Upper lobe of left lung (tissue), 6 donors: ENCODE measurements at regions not wholly inside any gene's neighbourhood (a gene's known extent, or its start where the extent isn't known, plus 50 kb on each side); places are given as distances from the start of the nearest gene placed in this dataset.

ENCODE experiments used
- ATAC-seq, 2 donors: fragments of 200-7000 bp; cut with Tn5 transposase; one replicate each; pipeline ENCODE4 v1.9.1; 2022; ENCODE audit warnings: mild to moderate bottlenecking in 2 of 2, moderate library complexity in 2 of 2; ENCODE audit not compliant: low FRiP score in 2 of 2
- DNase-seq, 2 donors: peaks; one replicate each; pipeline ENCODE4 v3.0.0-alpha.2; 2019 to 2020
- H3K27ac ChIP-seq, 4 donors: fragments of 200-600 bp; sonication (generic); one replicate each; pipeline ENCODE4 v1.5.1; 2016 to 2019
- H3K27me3 ChIP-seq, 4 donors: fragments of 200-600 bp; sonication (generic); one replicate each; pipeline ENCODE4 v1.5.1; 2017 to 2019
- H3K36me3 ChIP-seq, 4 donors: fragments of 200-600 bp; sonication (generic); one replicate each; pipeline ENCODE4 v1.5.1; 2016 to 2019
- H3K4me1 ChIP-seq, 4 donors: fragments of 200-600 bp; sonication (generic); one replicate each; pipeline ENCODE4 v1.5.1; 2018 to 2019
- H3K4me3 ChIP-seq, 4 donors: fragments of 200-600 bp; sonication (generic); one replicate each; pipeline ENCODE4 v1.5.1; 2017 to 2019; ENCODE audit warnings: mild to moderate bottlenecking in 2 of 4, moderate library complexity in 1 of 4
- H3K9me3 ChIP-seq, 4 donors: fragments of 200-600 bp; sonication (generic); one replicate each; pipeline ENCODE4 v1.5.1; 2018 to 2019
- EP300 ChIP-seq, 4 donors: sonication (generic); formaldehyde crosslinking; IDR thresholded peaks; one replicate each; pipeline ENCODE4 v1.5.1; 2017; ENCODE audit warnings: antibody characterized with exemption in 4 of 4, control low read depth in 2 of 4
- POLR2A ChIP-seq, 4 donors: fragments of 450-650 bp; IDR thresholded peaks; one replicate each; pipeline ENCODE4 v1.5.1; 2016 to 2017; ENCODE audit warnings: antibody characterized with exemption in 4 of 4, mild to moderate bottlenecking in 2 of 4
- POLR2AphosphoS5 ChIP-seq, 2 donors: sonication (generic); formaldehyde crosslinking; IDR thresholded peaks; one replicate each; pipeline ENCODE4 v1.5.1; 2017; ENCODE audit warnings: antibody characterized with exemption in 2 of 2
- WGBS, 2 donors: methylation state at CpG; one replicate each; pipeline ENCODE4 v1.1.5; 2017 to 2018; 5-methylcytosine and 5-hydroxymethylcytosine counted together
- TF ChIP-seq, protein P1 (sequence below), 6 experiments: fragments of 450-650 bp in 4 of 6; fragments of 200-600 bp in 2 of 6; sonication (generic) in 2 of 6; IDR thresholded peaks; one replicate each; pipeline ENCODE4 v1.5.1; 2016 to 2019; ENCODE audit warnings: antibody characterized with exemption in 6 of 6
- donor health status: DM: no; HTN: no; CAD: no; lungs with moderate emphysema.
- donor health status: DM: no; HTN: yes; CAD: no; lungs with severe emphysema.

GRCh38 chr10:131475803-131476202 lies 164.3 kb upstream of the TCERG1L start:
- H3K27ac ChIP-seq, result no peak overlapping the region
- peaks cover 0 to under 1% (median 0%) of the 10 kb centered on the region in 4 donors for H3K27me3 ChIP-seq
- ATAC-seq (no peak), DNase-seq (no peak)
- WGBS, 2 donors, result 86 to 90% methylated on average over 13 to 16 of the region's 16 CpGs
- no peaks in the 10 kb centered on the region for H3K9me3 ChIP-seq
- no peak overlapping the region for H3K4me3 ChIP-seq
- no peak for TF ChIP-seq EP300 (IDR thresholded peaks at IDR 0.05)
- H3K36me3 ChIP-seq, result no peaks in the 10 kb centered on the region
- H3K4me1 ChIP-seq, result no peaks in the 10 kb centered on the region

GRCh38 chr10:131477457-131478121 lies 166.1 kb upstream of the TCERG1L start:
- Histone ChIP-seq H3K9me3 (no peaks in the 10 kb centered on the region), H3K27ac (no peak overlapping the region), H3K4me3 (no peak overlapping the region), H3K4me1 (no peaks in the 10 kb centered on the region), H3K36me3 (no peaks in the 10 kb centered on the region), H3K27me3 (peaks cover 0 to 2% (median 0%) of the 10 kb centered on the region in 4 donors)
- no peak for TF ChIP-seq POLR2A (IDR thresholded peaks at IDR 0.05)
- no peak for TF ChIP-seq POLR2AphosphoS5 (IDR thresholded peaks at IDR 0.05)
- TF ChIP-seq EP300 (IDR thresholded peaks at IDR 0.05), result no peak
- TF ChIP-seq, protein P1, sequence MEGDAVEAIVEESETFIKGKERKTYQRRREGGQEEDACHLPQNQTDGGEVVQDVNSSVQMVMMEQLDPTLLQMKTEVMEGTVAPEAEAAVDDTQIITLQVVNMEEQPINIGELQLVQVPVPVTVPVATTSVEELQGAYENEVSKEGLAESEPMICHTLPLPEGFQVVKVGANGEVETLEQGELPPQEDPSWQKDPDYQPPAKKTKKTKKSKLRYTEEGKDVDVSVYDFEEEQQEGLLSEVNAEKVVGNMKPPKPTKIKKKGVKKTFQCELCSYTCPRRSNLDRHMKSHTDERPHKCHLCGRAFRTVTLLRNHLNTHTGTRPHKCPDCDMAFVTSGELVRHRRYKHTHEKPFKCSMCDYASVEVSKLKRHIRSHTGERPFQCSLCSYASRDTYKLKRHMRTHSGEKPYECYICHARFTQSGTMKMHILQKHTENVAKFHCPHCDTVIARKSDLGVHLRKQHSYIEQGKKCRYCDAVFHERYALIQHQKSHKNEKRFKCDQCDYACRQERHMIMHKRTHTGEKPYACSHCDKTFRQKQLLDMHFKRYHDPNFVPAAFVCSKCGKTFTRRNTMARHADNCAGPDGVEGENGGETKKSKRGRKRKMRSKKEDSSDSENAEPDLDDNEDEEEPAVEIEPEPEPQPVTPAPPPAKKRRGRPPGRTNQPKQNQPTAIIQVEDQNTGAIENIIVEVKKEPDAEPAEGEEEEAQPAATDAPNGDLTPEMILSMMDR (IDR thresholded peaks at IDR 0.05), result no peak
- ATAC-seq (no peak), DNase-seq (no peak)
- WGBS, 2 donors, result 41 to 59% methylated on average over 15 of the region's 15 CpGs

DNA sequence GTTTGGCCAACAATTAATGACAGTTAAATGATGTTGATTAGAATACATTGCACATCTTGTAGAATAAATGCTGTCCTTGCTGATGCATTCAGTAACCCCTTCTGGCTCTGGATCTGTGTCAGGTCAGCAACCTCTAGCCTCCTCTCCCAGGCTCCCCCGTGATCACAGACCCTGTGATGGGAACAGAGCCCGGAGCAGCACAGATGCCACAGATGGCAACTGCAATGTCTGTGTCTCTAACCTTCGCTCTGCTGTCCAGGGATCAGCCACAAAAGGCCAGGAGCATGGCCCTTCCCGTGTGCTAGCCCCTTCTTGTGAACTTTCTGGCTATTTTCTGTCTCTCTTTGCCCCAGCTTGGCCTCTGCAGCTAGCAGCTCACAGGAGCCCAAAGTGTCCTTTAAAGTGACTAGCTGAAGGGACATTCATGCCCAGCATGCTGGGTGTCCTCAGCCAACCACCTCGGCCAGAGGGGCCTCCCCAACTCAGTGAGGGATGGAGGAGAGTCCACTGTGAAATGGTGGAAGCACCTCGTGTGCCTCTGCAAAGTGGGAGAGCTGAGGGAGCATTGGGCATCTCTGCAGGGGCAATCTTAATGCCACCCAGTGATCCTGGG lies 167.0 kb upstream of the TCERG1L start:
- Histone ChIP-seq H3K27me3 (peaks cover 0 to 2% (median 0%) of the 10 kb centered on the region in 4 donors), H3K4me1 (no peaks in the 10 kb centered on the region), H3K4me3 (no peak overlapping the region), H3K9me3 (no peaks in the 10 kb centered on the region), H3K27ac (no peak overlapping the region), H3K36me3 (no peaks in the 10 kb centered on the region)
- TF ChIP-seq POLR2A (IDR thresholded peaks at IDR 0.05) (no peak), POLR2AphosphoS5 (IDR thresholded peaks at IDR 0.05) (no peak), EP300 (IDR thresholded peaks at IDR 0.05) (no peak)
- TF ChIP-seq, protein P1 (IDR thresholded peaks at IDR 0.05), result no peak
- ATAC-seq (no peak), DNase-seq (no peak)
- WGBS, 2 donors, result 61 to 68% methylated on average over 4 to 6 of the region's 6 CpGs

DNA sequence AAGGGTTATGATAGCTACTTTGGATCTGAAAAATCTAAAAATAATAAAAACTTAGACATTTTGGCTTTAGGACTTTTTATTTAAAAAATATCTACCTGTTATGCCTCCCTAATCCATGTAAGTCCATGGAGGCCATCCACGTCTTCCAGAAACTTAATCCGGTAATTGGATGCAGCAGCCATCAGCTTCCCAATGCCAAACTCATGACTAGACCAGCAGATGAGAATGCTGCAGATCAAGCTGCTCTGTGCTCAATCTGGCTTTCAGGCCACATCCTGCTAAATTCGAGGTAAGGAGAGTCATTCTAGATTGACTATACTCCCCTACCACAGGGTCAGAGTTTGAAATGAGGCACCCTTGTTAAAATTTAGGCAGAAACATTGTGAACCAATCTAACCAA lies 168.5 kb upstream of the TCERG1L start:
- TF ChIP-seq, protein P1 (IDR thresholded peaks at IDR 0.05), result no peak
- TF ChIP-seq POLR2A (IDR thresholded peaks at IDR 0.05) (no peak), EP300 (IDR thresholded peaks at IDR 0.05) (no peak)
- Histone ChIP-seq H3K36me3 (no peaks in the 10 kb centered on the region), H3K9me3 (no peaks in the 10 kb centered on the region), H3K4me3 (no peak overlapping the region), H3K27me3 (peaks cover 0 to 2% (median 0%) of the 10 kb centered on the region in 4 donors), H3K4me1 (no peaks in the 10 kb centered on the region), H3K27ac (no peak overlapping the region)
- no peak for DNase-seq
- no peak for ATAC-seq
- 66 to 70% methylated on average over 3 of the region's 3 CpGs for WGBS, 2 donors

GRCh38 chr10:131480861-131481260 lies 169.3 kb upstream of the TCERG1L start:
- H3K4me1 ChIP-seq, result no peaks in the 10 kb centered on the region
- H3K27me3 ChIP-seq, result peaks cover 0 to 2% (median 0%) of the 10 kb centered on the region in 4 donors
- 38 to 49% methylated on average over 7 of the region's 7 CpGs for WGBS, 2 donors
- TF ChIP-seq POLR2A (IDR thresholded peaks at IDR 0.05), result no peak
- TF ChIP-seq POLR2AphosphoS5 (IDR thresholded peaks at IDR 0.05), result no peak
- H3K36me3 ChIP-seq, result no peaks in the 10 kb centered on the region
- H3K27ac ChIP-seq, result no peak overlapping the region
- no peaks in the 10 kb centered on the region for H3K9me3 ChIP-seq
- no peak overlapping the region for H3K4me3 ChIP-seq
- ATAC-seq (no peak), DNase-seq (no peak)

DNA sequence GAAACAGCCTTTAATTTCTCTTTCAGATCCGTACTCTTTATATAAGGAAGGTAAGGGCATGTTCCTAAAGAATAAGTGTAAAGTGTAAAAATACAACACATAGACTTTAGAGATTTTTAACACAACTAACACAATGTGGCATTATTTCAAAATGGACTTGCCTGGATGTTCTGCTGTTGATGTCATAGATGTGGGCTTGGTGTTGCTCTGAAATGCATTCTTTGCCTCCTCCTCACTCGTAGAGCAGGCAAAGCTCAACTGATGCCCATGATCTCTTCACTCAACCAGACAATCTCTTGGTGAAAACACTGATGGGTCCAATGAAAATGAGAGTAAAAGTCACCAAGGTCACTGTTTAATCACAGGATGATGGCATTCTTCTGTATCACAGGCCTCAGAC lies 174.2 kb upstream of the TCERG1L start:
- WGBS, 2 donors, result 54 to 59% methylated on average over 2 of the region's 2 CpGs
- no peak for TF ChIP-seq POLR2AphosphoS5 (IDR thresholded peaks at IDR 0.05)
- no peak for TF ChIP-seq POLR2A (IDR thresholded peaks at IDR 0.05)
- TF ChIP-seq, protein P1 (IDR thresholded peaks at IDR 0.05), result no peak
- no peak for TF ChIP-seq EP300 (IDR thresholded peaks at IDR 0.05)
- no peak for DNase-seq

More for the DNA sequence above, 174.2 kb upstream of the TCERG1L start:
- Histone ChIP-seq H3K27ac (no peak overlapping the region), H3K36me3 (no peaks in the 10 kb centered on the region), H3K4me3 (no peak overlapping the region), H3K4me1 (no peaks in the 10 kb centered on the region), H3K27me3 (peaks cover 0 to 1% (median 0%) of the 10 kb centered on the region in 4 donors), H3K9me3 (no peaks in the 10 kb centered on the region)
- no peak for ATAC-seq
